ENCODE measurements at regions not wholly inside any gene's neighbourhood (a gene's known extent, or its start where the extent isn't known, plus 50 kb on each side); places are given as distances from the start of the nearest gene placed in this dataset.

DNA sequence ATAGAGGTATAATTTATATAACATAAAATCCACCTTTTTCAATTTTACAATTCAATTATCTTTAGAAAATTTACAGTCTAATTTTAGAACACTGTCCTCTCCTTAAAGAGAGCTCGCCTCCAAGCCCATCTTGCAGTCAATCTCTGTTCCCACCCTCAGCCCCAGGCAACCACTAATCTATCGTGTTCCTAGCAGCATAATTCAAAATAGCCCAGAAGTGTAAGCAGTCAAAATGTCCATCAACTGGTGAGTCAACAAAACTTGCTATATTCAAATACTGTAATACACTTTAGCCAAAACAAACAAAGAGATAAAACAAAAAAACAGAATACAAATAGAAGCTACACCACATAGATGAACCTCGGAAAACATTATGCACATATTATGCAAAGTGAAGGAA, 1006.8 kb upstream of the EEF2KMT start:
- DNase-seq (ENCODE audit: low spot score) = no peak
- no peaks in the 10 kb centered on the region for H3K4me1 ChIP-seq (ENCODE audit: control insufficient read depth in 1 of 2, low read depth in 2 of 2)

GRCh38 chr16:6103561-6103960, 1006.0 kb upstream of the EEF2KMT start:
- Histone ChIP-seq H3K27me3 (replicated peaks; ENCODE audit: insufficient read depth) (no peaks in the 10 kb centered on the region), H3K4me3 (no peak overlapping the region), H3K36me3 (no peaks in the 10 kb centered on the region), H3K27ac (no peak overlapping the region), H3K4me1 (ENCODE audit: control insufficient read depth in 1 of 2, low read depth in 2 of 2) (no peaks in the 10 kb centered on the region), H3K9me3 (no peaks in the 10 kb centered on the region)
- no peak for DNase-seq (ENCODE audit: low spot score)
- ATAC-seq (ENCODE audit: insufficient number of reproducible peaks, low FRiP score, low read depth) = no peak
- TF ChIP-seq, protein P1, sequence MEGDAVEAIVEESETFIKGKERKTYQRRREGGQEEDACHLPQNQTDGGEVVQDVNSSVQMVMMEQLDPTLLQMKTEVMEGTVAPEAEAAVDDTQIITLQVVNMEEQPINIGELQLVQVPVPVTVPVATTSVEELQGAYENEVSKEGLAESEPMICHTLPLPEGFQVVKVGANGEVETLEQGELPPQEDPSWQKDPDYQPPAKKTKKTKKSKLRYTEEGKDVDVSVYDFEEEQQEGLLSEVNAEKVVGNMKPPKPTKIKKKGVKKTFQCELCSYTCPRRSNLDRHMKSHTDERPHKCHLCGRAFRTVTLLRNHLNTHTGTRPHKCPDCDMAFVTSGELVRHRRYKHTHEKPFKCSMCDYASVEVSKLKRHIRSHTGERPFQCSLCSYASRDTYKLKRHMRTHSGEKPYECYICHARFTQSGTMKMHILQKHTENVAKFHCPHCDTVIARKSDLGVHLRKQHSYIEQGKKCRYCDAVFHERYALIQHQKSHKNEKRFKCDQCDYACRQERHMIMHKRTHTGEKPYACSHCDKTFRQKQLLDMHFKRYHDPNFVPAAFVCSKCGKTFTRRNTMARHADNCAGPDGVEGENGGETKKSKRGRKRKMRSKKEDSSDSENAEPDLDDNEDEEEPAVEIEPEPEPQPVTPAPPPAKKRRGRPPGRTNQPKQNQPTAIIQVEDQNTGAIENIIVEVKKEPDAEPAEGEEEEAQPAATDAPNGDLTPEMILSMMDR (IDR thresholded peaks at IDR 0.05) = no peak

More for the DNA sequence above, 1006.8 kb upstream of the EEF2KMT start:
- no peak overlapping the region for H3K4me3 ChIP-seq
- H3K9me3 ChIP-seq = no peaks in the 10 kb centered on the region
- TF ChIP-seq, protein P1 (IDR thresholded peaks at IDR 0.05) = no peak
- H3K27me3 ChIP-seq (replicated peaks; ENCODE audit: insufficient read depth) = no peaks in the 10 kb centered on the region
- ATAC-seq (ENCODE audit: insufficient number of reproducible peaks, low FRiP score, low read depth) = no peak
- no peak overlapping the region for H3K27ac ChIP-seq
- H3K36me3 ChIP-seq = no peaks in the 10 kb centered on the region

GRCh38 chr16:6099102-6099501, 1001.5 kb upstream of the EEF2KMT start:
- Histone ChIP-seq H3K4me1 (ENCODE audit: control insufficient read depth in 1 of 2, low read depth in 2 of 2) (no peaks in the 10 kb centered on the region), H3K36me3 (no peaks in the 10 kb centered on the region), H3K4me3 (no peak overlapping the region), H3K27me3 (replicated peaks; ENCODE audit: insufficient read depth) (no peaks in the 10 kb centered on the region), H3K27ac (no peak overlapping the region), H3K9me3 (no peaks in the 10 kb centered on the region)
- ATAC-seq (ENCODE audit: insufficient number of reproducible peaks, low FRiP score, low read depth) (no peak), DNase-seq (ENCODE audit: low spot score) (no peak)
- TF ChIP-seq, protein P1 (IDR thresholded peaks at IDR 0.05) = no peak

DNA sequence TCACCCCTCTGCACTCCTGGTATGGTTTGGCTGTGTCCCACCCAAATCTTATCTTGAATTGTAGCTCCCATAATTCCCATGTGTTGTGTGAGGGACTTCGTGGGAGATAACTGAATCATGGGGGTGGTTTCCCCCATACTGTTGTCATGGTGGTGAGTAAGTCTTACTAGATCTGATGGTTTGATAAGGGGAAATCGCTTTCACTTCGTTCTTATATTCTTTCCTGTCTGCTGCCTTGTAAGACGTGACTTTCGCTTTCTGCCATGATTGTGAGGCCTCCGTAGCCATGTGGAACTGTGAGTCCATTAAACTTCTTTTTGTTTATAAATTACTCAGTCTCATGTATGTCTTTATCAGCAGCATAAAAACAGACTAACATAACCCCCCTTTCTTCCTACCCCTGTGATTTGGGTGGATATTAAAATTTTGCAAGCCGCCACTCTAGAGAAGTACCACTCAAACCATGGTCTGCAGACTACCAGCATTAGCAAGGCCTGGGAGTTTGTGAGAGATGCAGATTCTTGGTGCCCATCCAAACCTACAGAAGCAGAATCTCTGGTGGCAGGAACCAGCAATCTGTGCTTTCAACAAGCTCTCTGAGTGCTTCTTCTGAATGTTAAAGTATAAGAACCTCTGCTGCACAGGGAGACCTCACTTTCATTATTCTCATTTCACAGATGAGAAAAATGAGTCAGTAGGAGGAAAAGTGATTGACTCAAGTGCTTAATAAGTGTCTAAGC, 999.5 kb upstream of the EEF2KMT start:
- TF ChIP-seq, protein P1 (IDR thresholded peaks at IDR 0.05) = no peak
- no peaks in the 10 kb centered on the region for H3K36me3 ChIP-seq
- no peaks in the 10 kb centered on the region for H3K27me3 ChIP-seq (replicated peaks; ENCODE audit: insufficient read depth)
- ATAC-seq (ENCODE audit: insufficient number of reproducible peaks, low FRiP score, low read depth) = no peak
- H3K4me3 ChIP-seq = no peak overlapping the region
- H3K27ac ChIP-seq = no peak overlapping the region
- H3K4me1 ChIP-seq (ENCODE audit: control insufficient read depth in 1 of 2, low read depth in 2 of 2) = no peaks in the 10 kb centered on the region
- DNase-seq (ENCODE audit: low spot score) = no peak
- H3K9me3 ChIP-seq = peaks cover 4% of the 10 kb centered on the region

DNA sequence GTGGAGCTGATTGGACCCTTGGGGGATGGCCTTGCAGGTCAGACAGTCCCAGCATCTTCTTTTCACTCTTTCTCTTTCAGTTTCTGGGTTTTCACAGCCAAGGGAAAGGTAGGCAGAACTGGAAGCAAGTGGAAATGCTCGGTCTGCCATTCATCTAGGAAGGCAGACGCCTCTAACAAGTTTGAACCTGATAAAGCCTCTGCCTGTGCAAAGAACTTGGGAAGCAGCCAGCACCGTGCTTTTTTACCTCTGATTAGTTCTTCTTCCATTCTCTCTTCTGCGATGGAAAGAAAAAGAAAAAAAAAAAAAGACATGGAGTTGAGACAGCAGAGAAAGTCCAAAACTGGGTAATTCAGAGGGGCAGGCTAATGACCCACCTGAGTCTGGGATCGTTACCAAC, 997.8 kb upstream of the EEF2KMT start:
- Histone ChIP-seq H3K27me3 (replicated peaks; ENCODE audit: insufficient read depth) (no peaks in the 10 kb centered on the region), H3K27ac (no peak overlapping the region), H3K36me3 (no peaks in the 10 kb centered on the region), H3K4me1 (ENCODE audit: control insufficient read depth in 1 of 2, low read depth in 2 of 2) (no peaks in the 10 kb centered on the region), H3K4me3 (no peak overlapping the region), H3K9me3 (peaks cover 4% of the 10 kb centered on the region)
- TF ChIP-seq, protein P1 (IDR thresholded peaks at IDR 0.05) = no peak
- ATAC-seq (ENCODE audit: insufficient number of reproducible peaks, low FRiP score, low read depth) (no peak), DNase-seq (ENCODE audit: low spot score) (no peak)

Data from thoracic aorta (tissue), 2 donors.